ENCODE measurements at regions not wholly inside any gene's neighbourhood (a gene's known extent, or its start where the extent isn't known, plus 50 kb on each side); places are given as distances from the start of the nearest gene placed in this dataset.

GRCh38 chr2:9772035-9772998, 71.0 kb upstream of the TAF1B start:
- no peak for DNase-seq (ENCODE audit: low read depth, low spot score)

GRCh38 chr2:9772999-9773902, 70.0 kb upstream of the TAF1B start:
- no peak for DNase-seq (ENCODE audit: low read depth, low spot score)

GRCh38 chr2:9773903-9774239, 69.4 kb upstream of the TAF1B start:
- no peak for DNase-seq (ENCODE audit: low read depth, low spot score)

GRCh38 chr2:9774266-9774665, 69.0 kb upstream of the TAF1B start:
- no peak for DNase-seq (ENCODE audit: low read depth, low spot score)

GRCh38 chr2:9775351-9775750, 67.9 kb upstream of the TAF1B start:
- no peak for DNase-seq (ENCODE audit: low read depth, low spot score)

DNA sequence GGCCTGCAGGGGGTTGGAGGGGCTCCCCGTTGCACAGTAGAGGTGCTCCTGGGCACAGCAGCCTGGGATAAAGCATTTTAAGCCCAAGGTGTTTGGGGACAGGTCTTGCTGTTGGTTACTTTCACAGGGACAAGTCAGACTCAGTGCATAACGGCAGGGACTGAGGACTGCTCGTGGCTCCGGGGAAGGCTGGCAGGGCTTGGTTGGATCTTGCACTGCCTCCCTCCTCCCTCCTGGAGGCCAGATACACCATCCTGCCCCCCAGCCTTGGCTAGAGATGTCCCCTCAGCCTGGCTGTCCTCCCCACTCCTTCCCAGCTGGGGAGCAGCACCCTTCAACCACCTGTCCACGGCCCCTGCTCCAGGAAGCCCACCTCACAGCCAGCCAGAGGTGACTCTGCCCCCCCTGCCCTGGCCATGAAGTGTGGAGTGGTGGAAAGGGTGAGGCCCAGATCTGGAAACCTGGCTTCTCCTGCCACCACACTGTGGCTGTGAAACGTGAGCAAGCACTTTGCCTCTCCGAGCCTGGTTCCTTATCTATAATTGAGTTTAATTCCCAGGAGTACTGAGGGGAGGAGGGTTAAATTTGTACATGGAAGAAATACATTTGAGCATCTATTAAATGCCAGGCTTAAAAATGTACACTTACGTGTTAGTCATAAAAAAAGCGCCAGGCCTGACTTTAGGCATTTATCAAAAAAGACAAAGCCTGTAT, 67.1 kb upstream of the TAF1B start:
- DNase-seq (ENCODE audit: low read depth, low spot score): no peak

- DNase-seq (ENCODE audit: low read depth, low spot score): no peak
Observed at GRCh38 chr2:9777081-9777480, 66.2 kb upstream of the TAF1B start.

- no peak for DNase-seq (ENCODE audit: low read depth, low spot score)
Observed at GRCh38 chr2:9778012-9778411, 65.3 kb upstream of the TAF1B start.

DNA sequence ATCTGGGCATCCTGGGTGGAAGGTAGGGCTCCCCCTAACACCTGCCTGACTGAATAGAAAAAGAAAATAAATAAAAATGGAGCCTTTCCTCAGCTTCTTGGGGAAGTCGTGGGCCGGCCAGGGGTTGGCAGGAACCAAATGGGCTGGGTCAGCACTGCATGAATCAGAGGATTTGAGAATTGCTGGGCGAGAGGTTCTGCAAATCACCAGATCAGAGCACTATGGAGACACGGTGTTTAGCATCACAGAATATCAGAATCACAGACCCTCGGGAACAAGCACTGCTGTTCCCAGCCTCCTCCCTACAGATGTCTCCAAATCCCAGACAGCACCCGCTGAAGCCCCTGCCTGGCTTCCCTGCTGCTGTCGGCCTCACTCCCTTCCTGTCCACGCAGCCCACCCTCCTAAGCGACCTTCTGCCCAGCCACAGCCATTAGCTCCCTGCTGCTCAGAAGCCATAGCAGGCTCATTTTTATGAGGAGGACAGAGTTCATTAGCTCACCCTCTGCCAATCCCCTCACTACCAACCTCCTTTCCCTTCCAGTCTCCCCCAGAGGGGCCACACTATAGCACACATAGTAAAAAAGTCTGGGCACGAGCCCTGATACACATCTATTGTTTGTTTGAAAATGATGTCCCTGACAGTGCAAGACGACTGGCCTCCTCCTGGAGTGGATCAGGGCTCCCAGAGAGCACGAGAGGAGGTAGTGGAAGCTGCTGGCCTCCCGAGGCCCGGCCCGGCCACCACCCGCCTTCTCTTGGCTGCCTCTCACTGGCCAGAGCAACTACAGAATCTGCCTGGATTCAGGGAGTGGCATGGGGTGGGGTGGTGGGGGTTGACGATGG, 64.6 kb upstream of the TAF1B start:
- DNase-seq (ENCODE audit: low read depth, low spot score): no peak

DNA sequence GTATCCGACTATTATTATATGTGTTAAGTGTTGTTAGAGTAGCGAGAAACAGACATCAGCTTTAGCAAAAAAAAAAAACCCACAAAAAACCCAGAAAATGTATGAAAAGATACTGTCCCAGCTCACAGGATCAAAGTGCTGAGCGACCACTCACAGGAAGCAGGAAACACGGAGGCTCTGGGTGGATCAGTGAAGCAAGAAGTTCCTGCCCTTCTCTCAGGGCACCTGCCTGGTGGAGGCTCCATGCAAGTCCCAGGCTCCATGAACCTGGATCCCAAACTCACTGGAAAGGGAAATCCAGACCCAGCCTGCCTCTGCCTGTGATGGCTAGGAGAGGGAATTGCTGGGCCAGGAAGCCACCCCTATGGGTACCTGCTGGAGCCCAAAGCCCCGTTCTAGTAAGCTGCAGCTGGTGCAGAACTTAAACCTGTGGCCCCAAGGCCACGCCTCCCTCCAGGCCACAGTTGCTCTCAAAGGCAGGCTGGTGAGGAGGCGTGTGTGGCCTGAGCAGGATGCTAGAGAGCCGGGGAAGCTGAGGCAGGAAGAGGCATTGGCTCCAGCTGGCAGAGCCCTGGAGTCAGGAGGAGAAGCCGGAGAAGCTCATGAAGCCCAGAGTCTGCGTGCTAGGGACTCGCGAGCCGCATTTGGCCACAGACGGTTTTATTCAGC, 63.5 kb upstream of the TAF1B start:
- DNase-seq (ENCODE audit: low read depth, low spot score): no peak

GRCh38 chr2:9780368-9781130, 62.7 kb upstream of the TAF1B start:
- DNase-seq (ENCODE audit: low read depth, low spot score): no peak

- DNase-seq (ENCODE audit: low read depth, low spot score): no peak
Observed at GRCh38 chr2:9781252-9781651, 62.0 kb upstream of the TAF1B start.

GRCh38 chr2:9782197-9782719, 61.0 kb upstream of the TAF1B start:
- DNase-seq (ENCODE audit: low read depth, low spot score): no peak

DNA sequence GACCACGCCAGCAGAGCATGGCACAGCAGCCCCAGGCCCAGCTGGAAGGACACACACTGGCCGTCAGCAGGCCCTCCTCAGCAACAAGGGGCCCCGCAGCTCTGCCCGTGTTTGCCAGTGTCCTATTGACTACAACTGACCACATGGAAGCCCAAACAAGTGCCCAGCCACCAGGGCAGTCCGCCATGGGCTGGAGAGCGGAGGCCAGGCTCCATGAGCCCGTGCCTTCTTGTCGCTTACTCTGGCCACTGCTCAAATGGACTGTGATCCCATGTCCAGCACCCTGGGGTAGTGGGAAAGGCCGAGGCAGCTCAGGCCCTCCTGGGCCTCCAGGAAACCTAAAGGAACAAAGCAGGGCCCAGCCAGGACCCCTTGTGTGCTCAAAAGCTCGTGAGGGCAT, 53.9 kb upstream of the TAF1B start:
- DNase-seq (ENCODE audit: low read depth, low spot score): no peak

DNA sequence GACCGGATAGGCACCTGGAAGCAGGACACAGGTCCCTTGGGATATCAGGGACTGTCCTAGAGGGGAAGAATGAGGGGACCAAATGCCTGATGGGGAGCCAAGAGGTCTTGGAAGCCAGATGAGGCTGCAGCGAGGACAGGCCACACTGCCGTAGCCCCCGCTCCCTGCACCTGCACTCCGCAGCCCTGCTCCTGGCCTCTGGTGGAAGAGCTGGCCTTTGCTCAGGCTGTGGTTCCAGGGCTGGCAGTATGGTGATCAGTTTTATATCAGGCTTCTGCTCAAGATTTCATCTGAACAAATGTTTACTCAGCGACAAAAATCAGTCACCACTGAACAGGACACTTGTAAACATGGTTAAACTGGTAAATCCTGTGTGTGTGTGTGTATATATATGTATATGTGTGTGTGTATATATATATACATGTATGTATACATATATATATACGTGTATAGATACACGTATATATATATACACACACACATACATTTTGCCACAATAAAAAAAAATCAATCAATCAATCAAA, 52.5 kb upstream of the TAF1B start:
- DNase-seq (ENCODE audit: low read depth, low spot score): no peak

GRCh38 chr2:9791711-9792110, 51.6 kb upstream of the TAF1B start:
- DNase-seq (ENCODE audit: low read depth, low spot score): no peak

DNA sequence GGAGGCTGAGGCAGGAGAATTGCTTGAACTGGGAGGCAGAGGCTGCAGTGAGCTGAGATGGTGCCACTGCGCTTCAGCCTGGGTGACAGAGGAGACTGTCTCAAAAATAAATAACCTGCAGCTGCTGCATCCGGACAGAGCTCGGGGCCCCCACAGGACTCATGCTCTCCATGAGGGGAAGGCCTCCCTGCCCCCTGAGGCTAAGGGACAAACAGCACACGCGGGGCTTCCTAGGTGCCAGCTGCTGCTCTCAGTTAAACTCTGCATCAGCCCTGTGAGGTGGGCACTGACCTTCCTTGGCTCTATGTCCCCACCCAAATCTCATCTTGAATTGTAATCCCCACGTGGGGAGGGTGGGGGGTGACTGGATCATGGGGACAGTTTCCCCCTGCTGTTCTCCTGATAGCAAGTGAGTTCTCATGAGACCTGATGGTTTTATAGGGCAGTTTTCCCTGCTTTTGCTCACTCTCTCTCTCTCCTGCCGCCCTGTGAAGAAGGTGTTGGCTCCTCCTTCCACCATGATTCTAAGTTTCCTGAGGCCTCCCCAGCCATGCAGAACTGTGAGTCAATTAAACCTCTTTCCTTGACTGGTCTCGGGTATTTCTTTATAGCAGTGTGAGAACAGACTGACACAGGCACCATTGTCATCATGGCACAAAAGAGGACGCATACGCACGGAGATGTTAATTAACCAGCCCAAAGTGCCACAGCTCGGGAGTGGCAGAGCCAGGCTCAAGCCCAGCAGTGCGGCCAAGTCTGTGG, 49.9 kb upstream of the TAF1B start:
- no peak for DNase-seq (ENCODE audit: low read depth, low spot score)
